ENCODE measurements at regions not wholly inside any gene's neighbourhood (a gene's known extent, or its start where the extent isn't known, plus 50 kb on each side); places are given as distances from the start of the nearest gene placed in this dataset.

- TF ChIP-seq CTCF (IDR thresholded peaks at IDR 0.05) (no peak), POLR2A (IDR thresholded peaks at IDR 0.05; ENCODE audit: low read depth) (no peak)
These were observed 666.2 kb downstream of the TOX3 start for GRCh38 chr16:51880776-51881175.
